ENCODE measurements at regions not wholly inside any gene's neighbourhood (a gene's known extent, or its start where the extent isn't known, plus 50 kb on each side); places are given as distances from the start of the nearest gene placed in this dataset.
A peak's percentile ranks its signal among the peaks of the same experiment; 100 is the strongest.

DNA sequence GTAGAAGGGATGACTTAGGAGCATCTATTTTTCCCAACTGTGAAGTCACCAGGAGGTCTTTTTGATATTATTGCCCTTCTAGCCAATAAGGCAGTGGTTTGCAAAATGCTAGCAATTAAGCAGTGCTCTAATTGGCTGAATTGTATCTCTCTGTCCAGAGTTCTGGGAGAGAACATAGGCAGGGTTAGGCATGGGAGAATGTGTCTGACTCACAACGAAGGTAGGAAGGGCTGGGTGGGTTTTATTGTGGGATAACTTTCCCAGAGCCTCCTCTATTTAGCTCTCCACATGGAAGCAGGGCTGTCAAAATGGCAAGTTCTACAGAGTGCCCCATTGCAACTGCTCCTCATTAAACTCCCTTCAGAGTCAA lies 415.9 kb upstream of the CADM1 start:
- TF ChIP-seq, protein P1, sequence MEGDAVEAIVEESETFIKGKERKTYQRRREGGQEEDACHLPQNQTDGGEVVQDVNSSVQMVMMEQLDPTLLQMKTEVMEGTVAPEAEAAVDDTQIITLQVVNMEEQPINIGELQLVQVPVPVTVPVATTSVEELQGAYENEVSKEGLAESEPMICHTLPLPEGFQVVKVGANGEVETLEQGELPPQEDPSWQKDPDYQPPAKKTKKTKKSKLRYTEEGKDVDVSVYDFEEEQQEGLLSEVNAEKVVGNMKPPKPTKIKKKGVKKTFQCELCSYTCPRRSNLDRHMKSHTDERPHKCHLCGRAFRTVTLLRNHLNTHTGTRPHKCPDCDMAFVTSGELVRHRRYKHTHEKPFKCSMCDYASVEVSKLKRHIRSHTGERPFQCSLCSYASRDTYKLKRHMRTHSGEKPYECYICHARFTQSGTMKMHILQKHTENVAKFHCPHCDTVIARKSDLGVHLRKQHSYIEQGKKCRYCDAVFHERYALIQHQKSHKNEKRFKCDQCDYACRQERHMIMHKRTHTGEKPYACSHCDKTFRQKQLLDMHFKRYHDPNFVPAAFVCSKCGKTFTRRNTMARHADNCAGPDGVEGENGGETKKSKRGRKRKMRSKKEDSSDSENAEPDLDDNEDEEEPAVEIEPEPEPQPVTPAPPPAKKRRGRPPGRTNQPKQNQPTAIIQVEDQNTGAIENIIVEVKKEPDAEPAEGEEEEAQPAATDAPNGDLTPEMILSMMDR (IDR thresholded peaks at IDR 0.05) = 0 out of 2 replicates have a peak, but pooled peaks have one; percentile 9
- TF ChIP-seq TCF7L2 (IDR thresholded peaks at IDR 0.05; ENCODE audit: low read depth, low read length) = no peak
- TF ChIP-seq POLR2AphosphoS5 (IDR thresholded peaks at IDR 0.05; ENCODE audit: low read depth, low read length) = no peak
- TF ChIP-seq, protein P2, sequence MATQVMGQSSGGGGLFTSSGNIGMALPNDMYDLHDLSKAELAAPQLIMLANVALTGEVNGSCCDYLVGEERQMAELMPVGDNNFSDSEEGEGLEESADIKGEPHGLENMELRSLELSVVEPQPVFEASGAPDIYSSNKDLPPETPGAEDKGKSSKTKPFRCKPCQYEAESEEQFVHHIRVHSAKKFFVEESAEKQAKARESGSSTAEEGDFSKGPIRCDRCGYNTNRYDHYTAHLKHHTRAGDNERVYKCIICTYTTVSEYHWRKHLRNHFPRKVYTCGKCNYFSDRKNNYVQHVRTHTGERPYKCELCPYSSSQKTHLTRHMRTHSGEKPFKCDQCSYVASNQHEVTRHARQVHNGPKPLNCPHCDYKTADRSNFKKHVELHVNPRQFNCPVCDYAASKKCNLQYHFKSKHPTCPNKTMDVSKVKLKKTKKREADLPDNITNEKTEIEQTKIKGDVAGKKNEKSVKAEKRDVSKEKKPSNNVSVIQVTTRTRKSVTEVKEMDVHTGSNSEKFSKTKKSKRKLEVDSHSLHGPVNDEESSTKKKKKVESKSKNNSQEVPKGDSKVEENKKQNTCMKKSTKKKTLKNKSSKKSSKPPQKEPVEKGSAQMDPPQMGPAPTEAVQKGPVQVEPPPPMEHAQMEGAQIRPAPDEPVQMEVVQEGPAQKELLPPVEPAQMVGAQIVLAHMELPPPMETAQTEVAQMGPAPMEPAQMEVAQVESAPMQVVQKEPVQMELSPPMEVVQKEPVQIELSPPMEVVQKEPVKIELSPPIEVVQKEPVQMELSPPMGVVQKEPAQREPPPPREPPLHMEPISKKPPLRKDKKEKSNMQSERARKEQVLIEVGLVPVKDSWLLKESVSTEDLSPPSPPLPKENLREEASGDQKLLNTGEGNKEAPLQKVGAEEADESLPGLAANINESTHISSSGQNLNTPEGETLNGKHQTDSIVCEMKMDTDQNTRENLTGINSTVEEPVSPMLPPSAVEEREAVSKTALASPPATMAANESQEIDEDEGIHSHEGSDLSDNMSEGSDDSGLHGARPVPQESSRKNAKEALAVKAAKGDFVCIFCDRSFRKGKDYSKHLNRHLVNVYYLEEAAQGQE (IDR thresholded peaks at IDR 0.05; ENCODE audit: insufficient read depth in 1 of 2, low read depth in 2 of 2, low read length in 1 of 2) = no peak
